ENCODE measurements at regions not wholly inside any gene's neighbourhood (a gene's known extent, or its start where the extent isn't known, plus 50 kb on each side); places are given as distances from the start of the nearest gene placed in this dataset.

- no peak for DNase-seq
These were observed 249.2 kb upstream of the MARCKS start for GRCh38 chr6:113607821-113608545.

GRCh38 chr6:113610377-113610988 lies 246.7 kb upstream of the MARCKS start:
- DNase-seq = no peak

DNA sequence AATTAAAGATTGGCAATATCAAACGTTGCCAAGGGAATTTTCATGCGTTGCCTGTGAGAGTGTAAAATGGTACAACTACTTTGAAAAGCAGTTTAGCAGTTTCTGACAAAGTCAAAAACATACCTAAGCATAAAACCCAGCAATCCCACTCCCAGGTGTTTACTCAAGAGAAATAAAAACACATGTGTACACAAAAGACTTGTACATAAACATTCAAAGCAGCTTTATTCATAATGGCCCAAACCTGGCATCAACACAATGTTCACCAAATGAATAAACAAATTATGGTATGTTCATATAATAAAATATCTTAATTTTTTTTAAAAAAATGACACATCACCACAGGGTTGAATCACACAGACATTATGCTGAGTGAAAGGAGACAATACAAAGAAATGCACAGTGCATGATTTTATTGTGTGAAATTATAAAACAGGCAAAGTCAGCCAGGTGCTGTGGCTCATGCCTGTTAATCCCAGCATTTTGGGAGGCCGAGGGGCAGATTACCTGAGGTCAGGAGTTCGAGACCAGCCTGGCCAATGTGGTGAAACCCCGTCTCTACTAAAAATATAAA lies 240.4 kb upstream of the MARCKS start:
- DNase-seq = no peak

GRCh38 chr6:113619077-113619476 lies 238.1 kb upstream of the MARCKS start:
- no peak for DNase-seq

DNA sequence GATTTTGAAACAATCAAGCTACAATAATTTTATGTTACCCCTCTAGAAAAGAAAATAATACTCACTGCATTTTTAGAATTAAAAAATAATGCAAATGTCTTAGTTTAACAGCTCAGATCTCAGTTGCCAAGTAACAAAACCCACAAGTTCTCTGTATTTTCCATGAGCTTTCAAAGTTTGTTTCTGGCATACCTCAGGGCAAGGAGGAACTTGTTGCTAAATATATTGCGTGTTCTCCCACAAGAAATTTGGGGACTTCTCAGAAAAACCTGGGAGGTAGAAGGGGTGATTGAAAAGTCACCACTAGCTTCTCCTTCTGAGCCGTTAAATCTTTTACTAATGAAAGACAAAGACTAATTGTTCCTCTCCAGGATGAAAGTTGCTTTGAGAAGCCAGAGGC lies 236.8 kb upstream of the MARCKS start:
- no peak for DNase-seq

- no peak for DNase-seq
These were observed 234.9 kb upstream of the MARCKS start for GRCh38 chr6:113622254-113622653.

DNA sequence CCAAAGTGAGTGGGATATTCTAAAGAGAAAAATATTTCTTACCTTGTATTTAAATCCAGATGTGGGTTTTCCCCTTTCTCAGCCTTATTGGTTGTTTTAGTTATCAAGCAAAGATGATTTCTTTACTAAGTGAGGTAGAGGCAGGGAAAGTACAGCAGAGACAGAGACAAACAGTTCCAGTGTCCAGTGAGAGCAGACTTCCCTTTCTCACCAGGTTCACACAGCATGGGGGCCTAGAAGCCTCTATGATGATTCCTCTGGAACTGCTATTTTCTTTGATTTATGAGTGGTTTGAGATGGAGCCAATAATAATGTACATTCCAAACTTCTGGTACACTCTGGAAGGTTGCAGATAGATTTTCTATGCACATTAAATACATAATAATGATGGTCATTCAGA lies 234.0 kb upstream of the MARCKS start:
- no peak for DNase-seq

DNA sequence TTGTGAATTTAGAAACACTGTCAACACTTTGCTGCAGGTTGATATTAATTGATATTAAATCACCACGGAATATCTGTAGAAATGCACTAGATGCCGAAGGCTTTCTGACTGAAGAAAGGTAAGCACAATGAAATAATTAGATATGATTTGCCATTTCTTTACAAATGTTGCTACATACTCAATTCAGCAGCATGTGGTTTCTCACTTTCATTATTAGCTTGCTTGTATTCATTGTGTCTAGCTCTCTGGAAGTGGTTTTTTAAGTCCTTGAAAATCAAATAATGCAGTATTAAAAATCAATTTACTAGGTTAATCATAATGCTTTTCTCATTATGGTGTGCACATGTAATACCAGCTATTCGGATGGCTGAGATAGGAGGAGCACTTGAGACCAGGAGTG lies 231.3 kb upstream of the MARCKS start:
- no peak for DNase-seq

GRCh38 chr6:113626475-113626874 lies 230.7 kb upstream of the MARCKS start:
- DNase-seq = no peak

DNA sequence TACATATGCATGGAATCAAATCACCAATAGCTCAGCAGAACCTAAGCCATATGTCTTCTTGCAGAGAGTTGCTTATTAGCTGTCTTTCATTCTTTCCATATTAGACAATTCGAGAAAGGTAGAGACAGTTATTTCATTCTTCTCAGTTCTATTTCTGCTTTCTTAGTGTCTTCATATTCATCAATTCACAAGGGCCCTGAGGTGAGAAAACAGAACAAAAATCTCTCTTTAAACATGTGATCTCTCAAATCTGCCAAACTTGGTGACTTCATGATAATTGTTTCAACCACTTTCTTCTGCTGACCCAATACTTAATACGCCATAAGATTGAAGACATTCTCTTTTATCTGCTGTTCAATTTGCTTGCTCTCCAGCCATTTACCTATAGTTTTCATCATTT lies 229.7 kb upstream of the MARCKS start:
- no peak for DNase-seq

GRCh38 chr6:113629256-113629655 lies 227.9 kb upstream of the MARCKS start:
- DNase-seq = no peak

DNA sequence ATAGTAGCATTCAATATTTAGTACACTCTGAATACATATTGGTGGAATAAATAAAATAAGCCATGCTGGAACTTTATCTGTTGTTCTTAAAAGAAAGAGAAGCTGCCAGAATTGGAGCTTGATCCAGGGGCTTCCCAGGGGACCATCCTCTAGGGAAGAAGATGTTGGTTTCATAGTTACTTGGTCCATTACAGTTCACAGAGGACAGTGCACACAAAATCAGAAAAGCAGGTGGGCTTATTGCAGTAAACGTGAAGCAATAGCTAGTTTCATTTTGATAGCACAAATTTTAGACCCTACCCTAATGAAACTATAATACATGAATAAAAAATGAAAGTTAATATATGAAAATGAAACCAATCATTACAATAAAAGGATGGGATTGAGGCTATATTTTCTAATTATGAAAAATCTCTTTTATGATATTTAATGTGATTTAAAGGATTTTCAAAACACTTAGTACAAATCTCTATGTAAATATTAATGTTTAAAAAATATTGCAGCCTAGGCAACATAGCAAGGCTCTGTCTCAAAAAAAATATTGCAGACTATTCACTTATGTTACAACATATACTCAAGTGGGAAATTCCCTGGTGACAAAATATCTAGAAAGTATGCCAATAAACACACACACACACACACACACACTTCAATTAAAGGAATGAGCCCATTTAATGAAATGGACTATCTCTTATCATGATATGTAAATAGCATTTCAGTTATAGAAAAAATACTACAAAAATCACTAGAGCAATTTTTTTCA lies 227.0 kb upstream of the MARCKS start:
- peak; percentile 35 for DNase-seq

DNA sequence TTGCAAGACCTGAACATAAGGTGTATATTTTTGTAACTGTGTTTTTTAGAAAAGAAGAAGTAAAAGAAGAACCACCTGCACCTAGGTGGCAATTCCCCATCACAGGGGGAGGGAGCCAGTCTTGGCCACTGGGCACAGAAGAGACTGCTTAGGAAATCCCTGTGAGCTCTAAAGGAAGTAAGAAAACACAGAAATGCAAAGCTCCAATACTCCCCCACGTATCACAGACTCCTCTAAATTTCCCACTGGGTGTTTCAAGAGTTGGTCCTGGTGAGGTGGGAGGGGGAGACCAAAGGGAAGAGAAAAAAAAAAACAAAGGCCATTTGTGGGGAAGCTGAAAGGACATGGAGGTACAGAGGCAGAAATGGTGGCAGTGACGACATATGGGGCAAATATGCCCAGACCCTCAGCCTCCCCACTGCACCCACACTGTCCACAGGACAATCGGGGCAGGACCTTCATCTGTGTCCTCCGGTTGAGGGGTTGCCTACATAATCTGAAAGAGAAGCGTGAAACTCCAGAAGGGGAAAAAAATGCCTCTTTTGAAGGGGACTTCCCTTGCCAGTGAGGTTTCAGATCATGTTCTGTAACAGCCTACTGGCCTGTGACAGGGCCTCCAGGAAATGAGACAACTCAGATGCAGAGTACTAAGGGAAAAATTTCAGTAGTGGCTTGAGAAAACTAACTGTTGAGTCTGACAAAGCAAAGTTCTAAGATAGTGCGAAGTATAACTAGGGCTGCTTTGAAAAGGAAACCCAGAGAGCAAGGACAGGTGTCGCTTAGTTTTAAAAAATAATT lies 226.2 kb upstream of the MARCKS start:
- peak; percentile 63 for DNase-seq

DNA sequence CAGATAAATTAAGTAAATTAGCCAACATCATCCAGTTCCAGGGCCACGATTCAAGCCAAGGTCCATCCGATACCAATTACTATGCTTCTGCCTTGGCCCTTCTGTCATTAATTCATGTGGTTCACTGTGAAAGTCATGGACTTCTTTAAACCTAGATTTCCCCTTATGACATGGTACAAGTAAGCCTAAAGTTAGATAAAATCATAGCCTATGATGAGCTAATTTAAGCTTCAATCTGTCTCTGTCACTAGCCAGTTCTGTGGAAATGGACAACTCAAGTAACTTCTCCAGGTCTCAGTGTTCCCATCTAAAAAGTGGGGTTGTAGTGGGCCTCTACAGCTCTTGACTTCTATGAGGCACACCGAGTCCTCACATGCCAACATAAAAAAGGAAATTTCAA lies 225.5 kb upstream of the MARCKS start:
- DNase-seq = no peak

- peak; percentile 81 for DNase-seq
These were observed 224.8 kb upstream of the MARCKS start for GRCh38 chr6:113632220-113632864.

DNA sequence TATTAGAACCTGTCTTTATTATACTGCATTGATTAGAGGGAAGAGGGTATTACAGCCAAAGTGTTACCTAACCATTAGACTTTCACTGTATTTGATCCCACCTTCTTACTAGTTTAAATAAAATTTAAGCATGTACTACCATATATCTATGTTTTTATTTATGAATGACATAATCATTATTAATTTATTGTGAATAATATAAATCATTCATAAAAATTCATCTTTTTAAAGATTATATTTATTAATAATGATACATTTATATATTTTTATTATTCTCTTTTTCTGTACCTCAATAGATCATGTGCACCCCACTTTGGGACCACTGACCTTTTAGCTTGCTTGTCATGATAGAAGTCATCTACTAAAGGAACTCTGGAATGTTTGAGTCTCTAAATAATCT lies 223.5 kb upstream of the MARCKS start:
- no peak for DNase-seq

DNA sequence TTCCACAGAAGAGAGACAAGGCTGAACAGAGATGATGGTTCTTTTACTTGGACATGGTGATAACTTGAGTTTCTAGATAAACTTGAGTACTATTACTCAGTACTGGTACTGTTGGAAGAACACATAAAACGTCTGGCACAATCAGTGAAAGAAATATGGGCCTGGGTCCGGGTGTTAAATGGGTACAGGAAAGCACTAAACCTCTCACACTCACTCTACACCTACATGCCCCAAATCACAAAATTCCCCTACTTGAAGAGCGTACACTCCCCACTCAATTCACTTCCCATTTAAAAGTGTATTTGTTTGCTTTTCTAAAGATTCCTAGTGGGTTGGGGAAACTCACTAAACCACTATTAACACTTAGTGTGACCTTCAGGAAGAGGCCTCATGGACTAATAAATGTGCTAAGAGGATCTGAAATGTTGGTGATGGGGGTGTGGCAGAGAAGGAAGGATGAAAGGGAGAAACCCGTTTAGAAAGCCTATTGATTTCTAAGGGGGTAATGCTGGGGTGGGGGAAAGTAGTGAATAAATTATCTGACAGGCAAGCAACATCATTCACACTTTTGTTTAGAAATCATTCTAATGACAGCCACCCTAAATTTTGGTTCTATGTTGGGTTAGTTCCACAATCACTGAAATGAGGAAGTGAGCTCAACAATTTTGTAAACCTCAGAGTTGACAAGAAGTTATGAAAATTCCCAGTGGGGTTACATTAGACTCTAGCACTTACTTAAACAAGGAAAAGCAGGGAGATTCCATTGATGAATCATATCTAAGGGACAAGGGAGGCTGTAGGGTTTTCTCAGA lies 222.6 kb upstream of the MARCKS start:
- DNase-seq = peak; percentile 29

GRCh38 chr6:113635222-113635986 lies 221.7 kb upstream of the MARCKS start:
- DNase-seq = peak; percentile 11

DNA sequence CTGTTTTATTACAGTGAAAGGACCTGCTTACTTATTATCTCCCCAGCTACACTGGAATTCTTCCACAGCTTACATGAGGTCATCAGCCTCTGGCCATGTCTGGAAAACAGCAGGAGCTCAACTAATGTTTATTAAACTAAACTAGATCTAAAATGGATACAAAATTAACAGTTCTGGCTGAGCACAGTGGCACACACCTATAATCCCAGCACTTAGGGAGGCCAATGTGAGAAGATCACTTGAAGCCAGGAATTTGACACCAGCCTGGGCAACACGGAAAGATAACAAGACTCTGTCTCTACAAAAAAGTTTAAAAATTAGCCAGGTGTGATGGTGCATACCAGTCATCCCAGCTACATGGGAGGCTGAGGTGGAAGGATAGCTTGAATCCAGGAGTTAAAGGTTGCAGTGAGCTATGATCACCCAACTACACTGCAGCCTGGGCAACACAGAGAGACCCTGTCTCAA lies 220.8 kb upstream of the MARCKS start:
- DNase-seq = peak; percentile 65

GRCh38 chr6:113640051-113640450 lies 217.1 kb upstream of the MARCKS start:
- DNase-seq = no peak
